IMR-90 (cell line): ENCODE measurements at regions not wholly inside any gene's neighbourhood (a gene's known extent, or its start where the extent isn't known, plus 50 kb on each side); places are given as distances from the start of the nearest gene placed in this dataset.

Experiments used
- ATAC-seq: fragments of 200-7000 bp; cut with Tn5 transposase; 2 replicates; pipeline ENCODE4 v1.9.1; 2020; ENCODE audit warnings: low read depth, mild to moderate bottlenecking, moderate library complexity
- BruUV-seq: library from RNA; stranded (reverse); fragments of 400-500 nt; replicated peaks from 2 replicates; lab custom pipeline; 2021; lab: Mats Ljungman, UMichigan
- CTCF ChIA-PET: fragments of 300-600 bp; formaldehyde crosslinking; extraction: SDS; loops from one replicate; lab custom pipeline; 2021; ENCODE audit warnings: antibody characterized with exemption; lab: Yijun Ruan, JAX
- POLR2A ChIA-PET: fragments of 300-600 bp; sonication (Branson Sonifier 250); formaldehyde crosslinking; loops from one replicate; lab custom pipeline; 2022; ENCODE audit warnings: antibody characterized with exemption; ENCODE audit not compliant: unreplicated experiment; lab: Charles Lee
- DNase-seq: peaks from one replicate; pipeline ENCODE4 v3.0.0; 2013
- H2AFZ ChIP-seq: replicated peaks from 2 replicates; pipeline ENCODE3; 2013; ENCODE audit warnings: low read length, mild to moderate bottlenecking; ENCODE audit not compliant: poor library complexity
- H2AK5ac ChIP-seq: 2 replicates; pipeline ENCODE4 v1.6.1; 2013; ENCODE audit warnings: low read depth, low read length, inconsistent platforms
- H2AK9ac ChIP-seq: replicated peaks from 2 replicates; pipeline ENCODE3; 2013; ENCODE audit warnings: mild to moderate bottlenecking, low read depth, low read length, moderate library complexity; ENCODE audit not compliant: poor library complexity
- H2BK120ac ChIP-seq: 2 replicates; pipeline ENCODE4 v1.6.1; 2013; ENCODE audit warnings: low read depth, low read length, inconsistent platforms
- H2BK15ac ChIP-seq: 3 replicates; pipeline ENCODE4 v1.6.1; 2013; ENCODE audit warnings: low read depth, low read length, inconsistent platforms
- H2BK20ac ChIP-seq: 2 replicates; pipeline ENCODE4 v1.6.1; 2013; ENCODE audit warnings: low read depth, mild to moderate bottlenecking, inconsistent platforms, low read length, moderate library complexity
- H2BK5ac ChIP-seq: 2 replicates; pipeline ENCODE4 v1.6.1; 2013; ENCODE audit warnings: mild to moderate bottlenecking, low read depth, low read length, inconsistent platforms; ENCODE audit not compliant: poor library complexity, severe bottlenecking
- H3K14ac ChIP-seq: replicated peaks from 2 replicates; pipeline ENCODE4 v1.6.1; 2013; ENCODE audit warnings: low read depth, low read length, inconsistent platforms
- H3K18ac ChIP-seq: 2 replicates; pipeline ENCODE4 v1.6.1; 2013; ENCODE audit warnings: low read depth, low read length, control low read depth
- H3K23ac ChIP-seq: 2 replicates; pipeline ENCODE4 v1.6.1; 2013; ENCODE audit warnings: low read depth, low read length, inconsistent platforms
- H3K27ac ChIP-seq: 2 replicates; pipeline ENCODE4 v1.5.1; 2013; ENCODE audit warnings: mild to moderate bottlenecking, control low read depth, low read length; ENCODE audit not compliant: insufficient read depth
- H3K27me3 ChIP-seq: 2 replicates; pipeline ENCODE4 v1.6.1; 2013; ENCODE audit warnings: low read length; ENCODE audit not compliant: control insufficient read depth, insufficient read depth
- H3K36me3 ChIP-seq: 2 replicates; pipeline ENCODE4 v1.6.1; 2013; ENCODE audit warnings: low read length, mixed read lengths; ENCODE audit not compliant: control insufficient read depth, insufficient read depth
- H3K4ac ChIP-seq: 2 replicates; pipeline ENCODE4 v1.6.1; 2013; ENCODE audit warnings: low read depth, low read length, inconsistent platforms
- H3K4me1 ChIP-seq: 2 replicates; pipeline ENCODE4 v1.6.1; 2013; ENCODE audit warnings: low read length, mixed read lengths; ENCODE audit not compliant: control insufficient read depth, insufficient read depth
- H3K4me2 ChIP-seq: 2 replicates; pipeline ENCODE4 v1.6.1; 2013; ENCODE audit warnings: low read depth, mild to moderate bottlenecking, control low read depth, low read length, moderate library complexity
- H3K4me3 ChIP-seq: 2 replicates; pipeline ENCODE4 v1.5.1; 2013; ENCODE audit warnings: low read depth, mild to moderate bottlenecking, control low read depth, low read length, moderate library complexity; ENCODE audit not compliant: insufficient read depth
- H3K56ac ChIP-seq: 2 replicates; pipeline ENCODE4 v1.6.1; 2013; ENCODE audit warnings: low read length, inconsistent platforms; ENCODE audit not compliant: insufficient read depth; ENCODE audit errors: extremely low read depth
- H3K79me1 ChIP-seq, 2 experiments: 2 replicates each; pipeline ENCODE4 v1.6.1; 2013; ENCODE audit warnings: low read length in 2 of 2, inconsistent platforms in 1 of 2, low read depth in 1 of 2
- H3K9ac ChIP-seq: 2 replicates; pipeline ENCODE4 v1.6.1; 2013; ENCODE audit warnings: low read depth, low read length, control low read depth
- H3K9me1 ChIP-seq: 2 replicates; pipeline ENCODE4 v1.6.1; 2013; ENCODE audit warnings: low read length, inconsistent platforms; ENCODE audit not compliant: insufficient read depth
- H3K9me3 ChIP-seq: 2 replicates; pipeline ENCODE4 v1.6.1; 2013; ENCODE audit warnings: low read length; ENCODE audit not compliant: control insufficient read depth, insufficient read depth
- H4K20me1 ChIP-seq: 2 replicates; pipeline ENCODE4 v1.6.1; 2013; ENCODE audit warnings: low read length, inconsistent platforms; ENCODE audit not compliant: insufficient read depth
- H4K5ac ChIP-seq: 2 replicates; pipeline ENCODE4 v1.6.1; 2013; ENCODE audit warnings: mild to moderate bottlenecking, low read depth, low read length, control low read depth
- H4K8ac ChIP-seq, 2 experiments: 2 replicates each; pipeline ENCODE4 v1.6.1; 2013; ENCODE audit warnings: low read depth in 2 of 2, low read length in 2 of 2, control low read depth in 1 of 2, inconsistent platforms in 1 of 2
- H4K91ac ChIP-seq: 2 replicates; pipeline ENCODE4 v1.6.1; 2013; ENCODE audit warnings: low read depth, low read length, inconsistent platforms; ENCODE audit not compliant: insufficient read depth
- MAFK ChIP-seq: IDR thresholded peaks from 2 replicates; pipeline ENCODE4 v1.6.1; 2012; ENCODE audit warnings: low read depth, low read length, improper control_type of control experiment
- MAZ ChIP-seq: IDR thresholded peaks from 2 replicates; pipeline ENCODE4 v1.6.1; 2012; ENCODE audit warnings: low read depth, mild to moderate bottlenecking, low read length, improper control_type of control experiment, moderate library complexity, borderline replicate concordance
- POLR2A ChIP-seq: IDR thresholded peaks from 2 replicates; pipeline ENCODE4 v1.6.1; 2012; ENCODE audit warnings: mild to moderate bottlenecking, low read depth, low read length
- RAD21 ChIP-seq: IDR thresholded peaks from 2 replicates; pipeline ENCODE4 v1.6.1; 2012; ENCODE audit warnings: low read length, improper control_type of control experiment
- RFX5 ChIP-seq: IDR thresholded peaks from 2 replicates; pipeline ENCODE4 v1.8.0; 2012; ENCODE audit warnings: low read depth, mild to moderate bottlenecking, low read length, moderate library complexity
- SMC3 ChIP-seq: fragments of 150-350 bp; IDR thresholded peaks from 2 replicates; pipeline ENCODE4 v1.6.1; 2016; ENCODE audit warnings: low read depth, mild to moderate bottlenecking, antibody characterized with exemption, low read length, moderate library complexity
- WGBS, 2 experiments: methylation state at CpG; one replicate each; pipeline versions ENCODE4 v1.1.5 to v1.1.7; 2013; ENCODE audit warnings: missing lambda C conversion rate in 2 of 2; ENCODE audit not compliant: insufficient read length in 1 of 2; ENCODE audit errors: extremely low coverage in 2 of 2; 5-methylcytosine and 5-hydroxymethylcytosine counted together
- dilution Hi-C: fragments of 300-500 bp; cut with HindIII; formaldehyde crosslinking; loops from one replicate; pipeline ENCODE4 v1.14.3; 2018; ENCODE audit warnings: low sequenced_read_pairs; ENCODE audit not compliant: unreplicated experiment
- in situ Hi-C: fragments of 300-500 bp; cut with MboI; formaldehyde crosslinking; loops from 3 replicates; pipeline ENCODE4 v1.14.3; 2019; ENCODE audit warnings: low sequenced_read_pairs, inconsistent platforms, mixed read lengths
- intact Hi-C: fragments of 100-400 bp; cut with micrococcal nuclease; formaldehyde crosslinking; loops from 2 replicates; pipeline ENCODE4 v1.10.0; 2022
- TF ChIP-seq, protein P1 (sequence below): conservative IDR thresholded peaks from 2 replicates; pipeline ENCODE4 v1.5.1; 2012; ENCODE audit warnings: mild to moderate bottlenecking, low read depth, low read length, improper control_type of control experiment
- TF ChIP-seq, protein P2 (sequence below): fragments of 150-350 bp; IDR thresholded peaks from 2 replicates; pipeline ENCODE4 v1.6.1; 2017; ENCODE audit warnings: mild to moderate bottlenecking, antibody characterized with exemption, low read length, low read depth

DNA sequence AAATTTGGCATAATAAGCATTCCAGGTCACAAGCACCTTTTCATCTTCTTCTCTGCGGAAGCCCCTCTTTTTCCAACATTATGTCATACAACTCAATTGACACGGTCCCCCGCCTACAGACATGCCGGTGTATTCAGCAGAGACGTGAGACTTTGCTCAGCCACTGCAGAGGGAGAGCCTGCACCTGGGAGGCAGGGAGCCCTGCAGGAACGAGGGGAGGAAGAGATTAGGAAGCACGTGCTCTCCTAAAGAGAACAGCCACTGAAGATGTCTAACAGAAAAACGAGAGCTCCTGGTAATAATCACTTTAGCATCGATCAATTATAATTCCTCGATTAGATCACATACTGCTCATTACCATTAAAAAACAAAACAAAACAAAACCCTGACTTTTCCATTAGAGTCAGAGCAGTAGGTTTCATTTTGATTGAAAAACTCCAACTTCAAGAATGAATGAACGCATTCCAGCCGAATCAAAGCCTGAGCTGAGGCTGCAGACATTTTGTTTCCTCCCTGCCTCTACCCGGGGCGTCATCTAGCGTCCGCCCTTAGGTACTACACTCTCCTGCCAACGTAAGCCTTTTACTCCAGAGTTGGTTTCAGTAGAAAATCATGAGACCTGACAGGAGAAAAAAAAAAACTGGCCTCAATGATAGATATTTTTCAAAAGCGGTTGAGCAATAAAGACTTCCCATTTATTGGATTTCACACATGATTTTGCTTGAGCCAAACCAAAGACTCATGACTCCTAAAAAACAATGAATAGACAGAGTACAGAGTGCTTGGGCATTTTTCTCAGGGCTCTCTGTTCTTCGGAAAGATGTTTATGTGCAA, 194.5 kb downstream of the KATNAL1 start:
- Histone ChIP-seq H2BK15ac (no peak overlapping the region), H3K14ac (no peak overlapping the region), H3K18ac (no peak overlapping the region), H3K4ac (no peak overlapping the region), H3K9ac (no peak overlapping the region), H4K8ac (no peak overlapping the region), H3K36me3 (no peaks in the 10 kb centered on the region), H2AK9ac (no peak overlapping the region), H4K91ac (no peak overlapping the region), H3K23ac (no peak overlapping the region), H3K4me2 (peak overlapping the region; percentile 7; the same call in 1 of the 2 replicates), H2AK5ac (no peak overlapping the region), H4K20me1 (no peaks in the 10 kb centered on the region), H3K4me1 (no peaks in the 10 kb centered on the region), H2BK20ac (no peak overlapping the region), H2BK5ac (no peak overlapping the region), H3K9me1 (0 out of 2 replicates have a peak, but pooled peaks cover 5% of the 10 kb centered on the region), H2AFZ (peak overlapping the region; percentile 81), H3K27ac (no peak overlapping the region), H4K5ac (no peak overlapping the region), H2BK120ac (no peak overlapping the region), H3K4me3 (no peak overlapping the region), H3K56ac (no peak overlapping the region), H3K9me3 (no peaks in the 10 kb centered on the region), H3K27me3 (no peaks in the 10 kb centered on the region; the same call in 1 of the 2 replicates), H3K79me1 (no peaks in the 10 kb centered on the region)
- DNase-seq (peak; percentile 85), ATAC-seq (peak; percentile 90)
- in situ Hi-C loops (loop anchor here (10.0 kb wide), 1 partner anchor 188 kb away; no protein-coding TSS in a partner anchor), dilution Hi-C loops (no loop called here), intact Hi-C loops (loop anchor here (1.0 to 2.0 kb wide), 6 partner anchors 87 to 518 kb away; partner anchors contain the start of gene SLC7A1)
- POLR2A ChIA-PET, result interaction anchor here (0.6 kb wide), 1 partner anchor 262 kb away, joined by 3 read pairs; the partner anchor contains the start of gene UBL3
- CTCF ChIA-PET, result interaction anchor here (0.6 to 2.6 kb wide), 18 partner anchors 69 to 604 kb away, joined by 3 to 15 read pairs (median 3); no protein-coding TSS in a partner anchor
- WGBS, 2 experiments, result 40% methylated on average over 1 of the region's 19 CpGs; no CpG with 5 or more reads in 1 of the 2 experiments
- TF ChIP-seq MAFK (peak; percentile 49), SMC3 (peak; percentile 99), POLR2A (0 out of 2 replicates have a peak, but pooled peaks have one; percentile 55), RAD21 (peak; percentile 99), RFX5 (no peak), MAZ (no peak)
- TF ChIP-seq, protein P1, sequence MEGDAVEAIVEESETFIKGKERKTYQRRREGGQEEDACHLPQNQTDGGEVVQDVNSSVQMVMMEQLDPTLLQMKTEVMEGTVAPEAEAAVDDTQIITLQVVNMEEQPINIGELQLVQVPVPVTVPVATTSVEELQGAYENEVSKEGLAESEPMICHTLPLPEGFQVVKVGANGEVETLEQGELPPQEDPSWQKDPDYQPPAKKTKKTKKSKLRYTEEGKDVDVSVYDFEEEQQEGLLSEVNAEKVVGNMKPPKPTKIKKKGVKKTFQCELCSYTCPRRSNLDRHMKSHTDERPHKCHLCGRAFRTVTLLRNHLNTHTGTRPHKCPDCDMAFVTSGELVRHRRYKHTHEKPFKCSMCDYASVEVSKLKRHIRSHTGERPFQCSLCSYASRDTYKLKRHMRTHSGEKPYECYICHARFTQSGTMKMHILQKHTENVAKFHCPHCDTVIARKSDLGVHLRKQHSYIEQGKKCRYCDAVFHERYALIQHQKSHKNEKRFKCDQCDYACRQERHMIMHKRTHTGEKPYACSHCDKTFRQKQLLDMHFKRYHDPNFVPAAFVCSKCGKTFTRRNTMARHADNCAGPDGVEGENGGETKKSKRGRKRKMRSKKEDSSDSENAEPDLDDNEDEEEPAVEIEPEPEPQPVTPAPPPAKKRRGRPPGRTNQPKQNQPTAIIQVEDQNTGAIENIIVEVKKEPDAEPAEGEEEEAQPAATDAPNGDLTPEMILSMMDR, result peak; percentile 99
- TF ChIP-seq, protein P2, sequence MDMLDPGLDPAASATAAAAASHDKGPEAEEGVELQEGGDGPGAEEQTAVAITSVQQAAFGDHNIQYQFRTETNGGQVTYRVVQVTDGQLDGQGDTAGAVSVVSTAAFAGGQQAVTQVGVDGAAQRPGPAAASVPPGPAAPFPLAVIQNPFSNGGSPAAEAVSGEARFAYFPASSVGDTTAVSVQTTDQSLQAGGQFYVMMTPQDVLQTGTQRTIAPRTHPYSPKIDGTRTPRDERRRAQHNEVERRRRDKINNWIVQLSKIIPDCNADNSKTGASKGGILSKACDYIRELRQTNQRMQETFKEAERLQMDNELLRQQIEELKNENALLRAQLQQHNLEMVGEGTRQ, result no peak
- no TSS peak for BruUV-seq
